Right atrium auricular region (tissue), 2 donors: ENCODE measurements at regions not wholly inside any gene's neighbourhood (a gene's known extent, or its start where the extent isn't known, plus 50 kb on each side); places are given as distances from the start of the nearest gene placed in this dataset.

Experiments
- DNase-seq: peaks from one replicate; pipeline ENCODE4 v3.0.0-alpha.2; 2019; ENCODE audit warnings: low spot score
- H3K27ac ChIP-seq, 2 donors: fragments of 200-600 bp; sonication (generic); 1 replicate in 1 of 2; 2 replicates in 1 of 2; pipeline ENCODE4 v1.5.1; 2016 to 2019
- H3K27me3 ChIP-seq, 2 donors: fragments of 200-600 bp; sonication (generic); one replicate each; pipeline versions ENCODE4 v1.5.1 to v1.6.0; 2017 to 2019
- H3K36me3 ChIP-seq: fragments of 200-600 bp; sonication (generic); one replicate; pipeline ENCODE4 v1.5.1; 2016
- H3K4me1 ChIP-seq, 2 donors: fragments of 200-600 bp; sonication (generic); one replicate each; pipeline versions ENCODE4 v1.5.1 to v1.6.0; 2017 to 2019
- H3K4me3 ChIP-seq, 2 donors: fragments of 200-600 bp; sonication (generic); 1 replicate in 1 of 2; 2 replicates in 1 of 2; pipeline ENCODE4 v1.5.1; 2017 to 2019; ENCODE audit warnings: mild to moderate bottlenecking in 1 of 2, moderate library complexity in 1 of 2
- H3K9me3 ChIP-seq, 2 donors: fragments of 200-600 bp; sonication (generic); one replicate each; pipeline ENCODE4 v1.5.1; 2019
- TF ChIP-seq, protein P1 (sequence below), 2 donors: fragments of 200-600 bp; sonication (generic); IDR thresholded peaks; one replicate each; pipeline ENCODE4 v1.5.1; 2019; ENCODE audit warnings: antibody characterized with exemption in 2 of 2

DNA sequence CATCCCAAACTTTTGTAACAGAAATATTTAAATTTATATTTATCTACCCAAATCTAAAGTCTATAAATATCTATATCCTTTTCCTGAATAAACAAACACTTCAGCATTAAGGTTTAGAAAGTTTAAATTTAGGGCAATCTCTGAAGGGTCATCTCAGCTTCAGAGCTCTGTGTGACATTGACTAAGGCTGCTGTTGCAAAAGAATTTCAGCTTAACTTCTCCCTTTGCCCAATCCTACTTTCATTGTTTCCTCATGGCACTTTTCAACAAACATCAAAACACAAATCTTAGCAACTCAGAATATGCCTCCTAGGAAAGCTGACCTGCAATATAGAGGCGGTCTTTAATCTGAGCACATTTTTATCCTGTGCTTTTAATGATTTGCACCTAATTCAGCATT is 79.7 kb upstream of the BANK1 start:
- Histone ChIP-seq H3K27me3 (no peaks in the 10 kb centered on the region), H3K36me3 (no peaks in the 10 kb centered on the region), H3K27ac (no peak overlapping the region), H3K9me3 (peaks cover 0 to 28% of the 10 kb centered on the region in 2 donors), H3K4me1 (no peaks in the 10 kb centered on the region), H3K4me3 (no peak overlapping the region)
- TF ChIP-seq, protein P1, sequence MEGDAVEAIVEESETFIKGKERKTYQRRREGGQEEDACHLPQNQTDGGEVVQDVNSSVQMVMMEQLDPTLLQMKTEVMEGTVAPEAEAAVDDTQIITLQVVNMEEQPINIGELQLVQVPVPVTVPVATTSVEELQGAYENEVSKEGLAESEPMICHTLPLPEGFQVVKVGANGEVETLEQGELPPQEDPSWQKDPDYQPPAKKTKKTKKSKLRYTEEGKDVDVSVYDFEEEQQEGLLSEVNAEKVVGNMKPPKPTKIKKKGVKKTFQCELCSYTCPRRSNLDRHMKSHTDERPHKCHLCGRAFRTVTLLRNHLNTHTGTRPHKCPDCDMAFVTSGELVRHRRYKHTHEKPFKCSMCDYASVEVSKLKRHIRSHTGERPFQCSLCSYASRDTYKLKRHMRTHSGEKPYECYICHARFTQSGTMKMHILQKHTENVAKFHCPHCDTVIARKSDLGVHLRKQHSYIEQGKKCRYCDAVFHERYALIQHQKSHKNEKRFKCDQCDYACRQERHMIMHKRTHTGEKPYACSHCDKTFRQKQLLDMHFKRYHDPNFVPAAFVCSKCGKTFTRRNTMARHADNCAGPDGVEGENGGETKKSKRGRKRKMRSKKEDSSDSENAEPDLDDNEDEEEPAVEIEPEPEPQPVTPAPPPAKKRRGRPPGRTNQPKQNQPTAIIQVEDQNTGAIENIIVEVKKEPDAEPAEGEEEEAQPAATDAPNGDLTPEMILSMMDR (IDR thresholded peaks at IDR 0.05), result no peak
- no peak for DNase-seq

DNA sequence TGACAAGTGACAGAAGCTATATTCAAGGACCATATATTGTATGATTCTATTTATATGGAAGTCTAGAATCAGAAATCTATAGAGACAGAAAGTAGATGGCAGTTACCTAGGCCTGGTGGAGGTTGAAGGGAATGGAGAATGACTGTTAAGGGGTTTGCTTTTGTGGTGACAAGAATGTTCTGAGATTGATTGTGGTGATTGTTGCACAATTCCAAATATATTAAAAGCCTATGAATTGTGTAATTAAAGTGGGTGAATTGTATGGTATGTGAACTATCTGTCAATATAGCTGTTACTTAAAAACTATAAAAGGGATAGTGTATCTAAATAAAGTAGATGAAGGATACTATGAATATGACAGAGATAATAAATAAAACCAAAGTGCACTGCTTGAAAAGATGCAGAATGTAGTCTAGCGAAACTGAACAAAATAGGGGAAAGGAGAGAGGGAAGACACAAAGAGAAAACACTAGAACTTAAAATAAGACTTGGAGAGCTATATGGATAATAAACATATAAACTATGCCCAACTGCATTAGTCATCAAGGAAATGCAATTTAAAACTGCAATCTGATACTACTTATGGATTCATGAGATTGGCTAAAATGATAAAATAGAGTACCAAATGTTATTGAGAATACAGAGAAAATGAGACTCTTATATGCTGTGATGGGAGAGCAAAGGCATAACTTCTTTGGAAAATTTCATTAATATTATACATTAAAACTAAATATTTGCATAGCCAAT is 82.1 kb upstream of the BANK1 start:
- Histone ChIP-seq H3K27ac (no peak overlapping the region), H3K4me3 (no peak overlapping the region), H3K27me3 (no peaks in the 10 kb centered on the region), H3K36me3 (no peaks in the 10 kb centered on the region), H3K9me3 (peaks cover 0 to 13% of the 10 kb centered on the region in 2 donors), H3K4me1 (no peaks in the 10 kb centered on the region)
- TF ChIP-seq, protein P1 (IDR thresholded peaks at IDR 0.05), result no peak
- no peak for DNase-seq

DNA sequence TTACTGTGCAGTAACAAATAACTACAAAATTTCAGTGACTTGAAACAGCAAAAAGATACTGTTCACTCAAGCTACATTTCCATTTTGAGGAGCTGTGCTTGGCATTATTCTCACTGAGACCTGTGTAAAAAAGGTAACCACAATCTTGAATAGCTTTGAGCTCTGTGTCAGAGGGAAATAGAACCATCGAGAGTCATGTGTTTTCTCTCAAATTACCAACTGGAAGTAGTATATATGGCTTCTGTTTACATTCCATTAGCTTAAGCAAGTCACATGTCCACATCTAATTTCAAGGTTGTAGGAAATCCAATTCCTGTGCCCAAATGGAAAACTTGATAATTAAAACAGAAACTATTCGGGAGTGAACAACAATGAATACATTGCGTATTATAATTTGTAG is 82.9 kb upstream of the BANK1 start:
- Histone ChIP-seq H3K36me3 (no peaks in the 10 kb centered on the region), H3K9me3 (peaks cover 0 to 13% of the 10 kb centered on the region in 2 donors), H3K27ac (no peak overlapping the region), H3K4me3 (no peak overlapping the region), H3K27me3 (no peaks in the 10 kb centered on the region), H3K4me1 (no peaks in the 10 kb centered on the region)
- no peak for DNase-seq
- TF ChIP-seq, protein P1 (IDR thresholded peaks at IDR 0.05), result no peak

DNA sequence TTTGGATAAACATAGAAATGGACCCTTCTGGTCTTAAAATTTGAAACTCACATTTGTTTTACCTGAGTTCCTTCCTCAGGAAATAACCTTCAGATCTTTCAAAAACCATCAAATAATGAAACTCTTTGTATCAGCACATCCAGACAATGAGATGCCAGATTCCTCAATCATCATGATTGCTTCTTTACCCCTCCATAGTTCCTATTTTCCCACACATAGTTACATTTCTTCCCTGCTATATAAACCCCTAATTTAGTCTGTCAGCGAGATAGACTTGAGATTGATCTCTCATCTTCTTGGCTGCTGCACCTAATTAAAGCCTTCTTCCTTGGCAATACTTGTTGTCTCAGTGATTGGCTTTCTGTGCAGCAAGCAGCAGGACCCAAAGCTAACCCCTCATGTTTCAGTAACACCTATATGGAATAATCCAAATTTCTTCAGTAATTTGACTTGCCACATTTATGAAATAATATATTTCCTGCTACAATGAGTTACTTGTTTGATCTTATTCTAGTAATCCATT is 83.9 kb upstream of the BANK1 start:
- H3K9me3 ChIP-seq, result peaks cover 0 to 13% of the 10 kb centered on the region in 2 donors
- TF ChIP-seq, protein P1 (IDR thresholded peaks at IDR 0.05), result no peak
- H3K36me3 ChIP-seq, result no peaks in the 10 kb centered on the region
- H3K4me3 ChIP-seq, result no peak overlapping the region
- H3K4me1 ChIP-seq, result no peaks in the 10 kb centered on the region
- H3K27me3 ChIP-seq, result no peaks in the 10 kb centered on the region
- H3K27ac ChIP-seq, result no peak overlapping the region
- DNase-seq, result no peak

DNA sequence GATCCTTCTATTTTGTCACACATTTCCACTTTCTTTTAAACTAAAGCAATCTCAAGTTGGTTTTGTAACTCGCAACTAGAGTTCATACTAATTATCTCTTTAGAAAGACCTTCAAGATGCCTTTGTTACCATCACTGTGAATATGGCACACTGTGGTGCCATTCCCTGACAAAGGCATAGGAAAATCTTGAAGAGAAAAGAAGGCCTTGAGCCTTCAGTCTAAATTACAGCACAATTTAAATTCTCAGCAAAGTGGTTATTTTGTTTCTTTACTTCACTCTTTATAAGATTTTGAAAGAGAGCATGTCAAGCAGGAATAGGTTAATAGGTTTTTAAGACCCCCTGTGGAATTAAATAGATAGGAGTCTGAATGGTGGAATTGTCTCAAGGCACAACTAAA is 89.0 kb upstream of the BANK1 start:
- Histone ChIP-seq H3K27ac (no peak overlapping the region), H3K4me1 (no peaks in the 10 kb centered on the region), H3K4me3 (no peak overlapping the region), H3K27me3 (no peaks in the 10 kb centered on the region), H3K36me3 (no peaks in the 10 kb centered on the region), H3K9me3 (peaks cover 0 to 3% of the 10 kb centered on the region in 2 donors)
- TF ChIP-seq, protein P1 (IDR thresholded peaks at IDR 0.05), result no peak
- no peak for DNase-seq
